ENCODE measurements at regions not wholly inside any gene's neighbourhood (a gene's known extent, or its start where the extent isn't known, plus 50 kb on each side); places are given as distances from the start of the nearest gene placed in this dataset.

GRCh38 chr11:111169367-111169766 is 76.2 kb upstream of the POU2AF2 start:
- intact Hi-C loops (cut with micrococcal nuclease; ENCODE audit: unreplicated experiment), result no loop called here
- no peak for DNase-seq
- H3K27ac Mint-ChIP-seq (ENCODE audit: unreplicated experiment), result no peak overlapping the region
- no peaks in the 10 kb centered on the region for H3K9me3 Mint-ChIP-seq (ENCODE audit: low read depth, unreplicated experiment)
- no peak overlapping the region for H3K4me3 Mint-ChIP-seq (ENCODE audit: low read depth, unreplicated experiment)
- no peaks in the 10 kb centered on the region for H3K4me1 Mint-ChIP-seq (ENCODE audit: low read depth, unreplicated experiment)
- H3K27me3 Mint-ChIP-seq (ENCODE audit: unreplicated experiment), result peaks cover 11% of the 10 kb centered on the region
- CTCF ChIA-PET, result no interaction called here
- BruUV-seq (replicated peaks), result no TSS peak
- TF ChIP-seq, protein P1, sequence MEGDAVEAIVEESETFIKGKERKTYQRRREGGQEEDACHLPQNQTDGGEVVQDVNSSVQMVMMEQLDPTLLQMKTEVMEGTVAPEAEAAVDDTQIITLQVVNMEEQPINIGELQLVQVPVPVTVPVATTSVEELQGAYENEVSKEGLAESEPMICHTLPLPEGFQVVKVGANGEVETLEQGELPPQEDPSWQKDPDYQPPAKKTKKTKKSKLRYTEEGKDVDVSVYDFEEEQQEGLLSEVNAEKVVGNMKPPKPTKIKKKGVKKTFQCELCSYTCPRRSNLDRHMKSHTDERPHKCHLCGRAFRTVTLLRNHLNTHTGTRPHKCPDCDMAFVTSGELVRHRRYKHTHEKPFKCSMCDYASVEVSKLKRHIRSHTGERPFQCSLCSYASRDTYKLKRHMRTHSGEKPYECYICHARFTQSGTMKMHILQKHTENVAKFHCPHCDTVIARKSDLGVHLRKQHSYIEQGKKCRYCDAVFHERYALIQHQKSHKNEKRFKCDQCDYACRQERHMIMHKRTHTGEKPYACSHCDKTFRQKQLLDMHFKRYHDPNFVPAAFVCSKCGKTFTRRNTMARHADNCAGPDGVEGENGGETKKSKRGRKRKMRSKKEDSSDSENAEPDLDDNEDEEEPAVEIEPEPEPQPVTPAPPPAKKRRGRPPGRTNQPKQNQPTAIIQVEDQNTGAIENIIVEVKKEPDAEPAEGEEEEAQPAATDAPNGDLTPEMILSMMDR (IDR thresholded peaks at IDR 0.05; ENCODE audit: unreplicated experiment), result no peak
- H3K36me3 Mint-ChIP-seq (ENCODE audit: insufficient read depth, unreplicated experiment), result no peaks in the 10 kb centered on the region

DNA sequence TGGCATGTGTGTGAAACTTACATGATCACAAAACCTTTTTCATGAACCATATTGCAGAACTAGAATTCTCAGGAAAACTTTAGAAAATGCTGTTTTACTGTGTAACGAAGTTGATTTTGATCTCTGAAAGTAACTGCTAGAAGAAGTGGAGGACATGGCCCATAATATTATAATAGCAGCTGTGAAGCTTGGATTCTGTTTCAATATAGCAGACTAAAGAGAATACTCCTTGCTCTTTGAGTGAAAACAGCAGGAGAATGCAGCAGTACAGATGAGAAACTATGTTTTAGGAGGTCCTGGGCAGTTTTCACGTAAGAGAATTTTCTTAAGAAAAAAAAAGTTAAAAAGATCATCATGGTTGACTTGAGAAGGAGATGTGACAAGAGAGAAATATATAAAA is 76.7 kb upstream of the POU2AF2 start:
- Mint-ChIP-seq H3K4me3 (ENCODE audit: low read depth, unreplicated experiment) (no peak overlapping the region), H3K27ac (ENCODE audit: unreplicated experiment) (no peak overlapping the region), H3K27me3 (ENCODE audit: unreplicated experiment) (peaks cover 13% of the 10 kb centered on the region), H3K36me3 (ENCODE audit: insufficient read depth, unreplicated experiment) (no peaks in the 10 kb centered on the region), H3K4me1 (ENCODE audit: low read depth, unreplicated experiment) (no peaks in the 10 kb centered on the region), H3K9me3 (ENCODE audit: low read depth, unreplicated experiment) (no peaks in the 10 kb centered on the region)
- intact Hi-C loops (cut with micrococcal nuclease; ENCODE audit: unreplicated experiment), result no loop called here
- DNase-seq, result no peak
- TF ChIP-seq, protein P1 (IDR thresholded peaks at IDR 0.05; ENCODE audit: unreplicated experiment), result no peak
- CTCF ChIA-PET, result interaction anchor here (1.0 kb wide), 1 partner anchor 16 kb away, joined by 3 read pairs; no protein-coding TSS in a partner anchor
- no TSS peak for BruUV-seq (replicated peaks)

DNA sequence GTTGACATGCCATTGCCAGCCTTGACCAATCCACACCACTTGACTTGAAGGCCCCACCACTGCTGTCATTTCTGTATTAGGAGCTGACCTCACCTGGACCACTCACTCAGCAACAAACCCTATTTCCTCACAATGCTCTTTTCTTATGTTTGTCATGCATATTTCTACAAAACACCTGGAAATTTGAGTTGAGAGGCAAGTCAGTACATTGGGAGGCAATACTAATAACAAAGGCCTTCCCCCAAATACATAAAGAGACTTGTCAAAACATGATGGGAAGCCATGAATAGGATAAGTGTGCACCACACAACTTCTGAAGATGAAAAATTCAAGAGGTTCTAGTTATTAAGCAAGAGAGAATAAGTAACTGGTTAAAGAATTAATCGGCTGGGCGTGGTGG is 77.9 kb upstream of the POU2AF2 start:
- intact Hi-C loops (cut with micrococcal nuclease; ENCODE audit: unreplicated experiment), result no loop called here
- H3K4me1 Mint-ChIP-seq (ENCODE audit: low read depth, unreplicated experiment), result no peaks in the 10 kb centered on the region
- H3K36me3 Mint-ChIP-seq (ENCODE audit: insufficient read depth, unreplicated experiment), result no peaks in the 10 kb centered on the region
- no peak overlapping the region for H3K4me3 Mint-ChIP-seq (ENCODE audit: low read depth, unreplicated experiment)
- no peak overlapping the region for H3K27ac Mint-ChIP-seq (ENCODE audit: unreplicated experiment)
- no peaks in the 10 kb centered on the region for H3K9me3 Mint-ChIP-seq (ENCODE audit: low read depth, unreplicated experiment)
- peaks cover 13% of the 10 kb centered on the region for H3K27me3 Mint-ChIP-seq (ENCODE audit: unreplicated experiment)
- CTCF ChIA-PET, result interaction anchor here (0.8 kb wide), 1 partner anchor 141 kb away, joined by 3 read pairs; no protein-coding TSS in a partner anchor
- DNase-seq, result no peak
- BruUV-seq (replicated peaks), result no TSS peak
- TF ChIP-seq, protein P1 (IDR thresholded peaks at IDR 0.05; ENCODE audit: unreplicated experiment), result no peak

GRCh38 chr11:111166598-111166997 is 78.9 kb upstream of the POU2AF2 start:
- H3K4me3 Mint-ChIP-seq (ENCODE audit: low read depth, unreplicated experiment), result no peak overlapping the region
- H3K27me3 Mint-ChIP-seq (ENCODE audit: unreplicated experiment), result peaks cover 13% of the 10 kb centered on the region
- CTCF ChIA-PET, result no interaction called here

More at GRCh38 chr11:111166598-111166997, 78.9 kb upstream of the POU2AF2 start:
- BruUV-seq (replicated peaks), result no TSS peak
- H3K36me3 Mint-ChIP-seq (ENCODE audit: insufficient read depth, unreplicated experiment), result no peaks in the 10 kb centered on the region
- intact Hi-C loops (cut with micrococcal nuclease; ENCODE audit: unreplicated experiment), result no loop called here
- no peaks in the 10 kb centered on the region for H3K4me1 Mint-ChIP-seq (ENCODE audit: low read depth, unreplicated experiment)
- no peak overlapping the region for H3K27ac Mint-ChIP-seq (ENCODE audit: unreplicated experiment)
- TF ChIP-seq, protein P1 (IDR thresholded peaks at IDR 0.05; ENCODE audit: unreplicated experiment), result no peak
- no peak for DNase-seq
- no peaks in the 10 kb centered on the region for H3K9me3 Mint-ChIP-seq (ENCODE audit: low read depth, unreplicated experiment)

All from Calu3 (cell line).